H1 (cell line): ENCODE measurements at regions not wholly inside any gene's neighbourhood (a gene's known extent, or its start where the extent isn't known, plus 50 kb on each side); places are given as distances from the start of the nearest gene placed in this dataset.

Source experiments
- BCL11A ChIP-seq, 2 experiments: IDR thresholded peaks; one replicate each; pipeline ENCODE4 v1.6.1; 2011; ENCODE audit warnings: low read depth in 2 of 2, low read length in 2 of 2, mild to moderate bottlenecking in 2 of 2
- HDAC2 ChIP-seq, 2 experiments: fragments of 300-600 bp in 1 of 2; sonication (generic) in 1 of 2; IDR thresholded peaks; 2 replicates each; pipeline ENCODE4 v1.6.1; 2011 to 2012; ENCODE audit warnings: low read depth in 2 of 2, low read length in 2 of 2, mild to moderate bottlenecking in 2 of 2, moderate library complexity in 2 of 2, borderline replicate concordance in 1 of 2, inconsistent platforms in 1 of 2
- KDM4A ChIP-seq: IDR thresholded peaks from one replicate; pipeline ENCODE4 v1.7.1; 2012; ENCODE audit warnings: low read depth, mild to moderate bottlenecking, moderate library complexity, low read length, inconsistent platforms; ENCODE audit not compliant: severe bottlenecking
- MAFK ChIP-seq: IDR thresholded peaks from 2 replicates; pipeline ENCODE4 v1.6.1; 2012; ENCODE audit warnings: low read depth, mild to moderate bottlenecking, improper control_type of control experiment, low read length
- PHF8 ChIP-seq: fragments of 200-600 bp; sonication (generic); conservative IDR thresholded peaks from 2 replicates; pipeline ENCODE4 v1.7.1; 2012; ENCODE audit warnings: low read depth, mild to moderate bottlenecking, inconsistent platforms, low read length, moderate library complexity
- RFX5 ChIP-seq: IDR thresholded peaks from 2 replicates; pipeline ENCODE4 v1.6.1; 2011; ENCODE audit warnings: low read depth, low read length, improper control_type of control experiment, borderline replicate concordance
- RXRA ChIP-seq: IDR thresholded peaks from 2 replicates; pipeline ENCODE4 v1.6.1; 2011; ENCODE audit warnings: low read depth, mild to moderate bottlenecking, low read length, moderate library complexity; ENCODE audit not compliant: insufficient read depth
- SP1 ChIP-seq: IDR thresholded peaks from 2 replicates; pipeline ENCODE4 v1.6.1; 2011; ENCODE audit warnings: low read depth, low read length
- SRF ChIP-seq: IDR thresholded peaks from 2 replicates; pipeline ENCODE4 v1.6.1; 2011; ENCODE audit warnings: mild to moderate bottlenecking, low read depth, low read length, moderate library complexity
- TF ChIP-seq, protein P1 (sequence below): IDR thresholded peaks from 2 replicates; pipeline ENCODE4 v1.6.1; 2012; ENCODE audit warnings: inconsistent platforms

DNA sequence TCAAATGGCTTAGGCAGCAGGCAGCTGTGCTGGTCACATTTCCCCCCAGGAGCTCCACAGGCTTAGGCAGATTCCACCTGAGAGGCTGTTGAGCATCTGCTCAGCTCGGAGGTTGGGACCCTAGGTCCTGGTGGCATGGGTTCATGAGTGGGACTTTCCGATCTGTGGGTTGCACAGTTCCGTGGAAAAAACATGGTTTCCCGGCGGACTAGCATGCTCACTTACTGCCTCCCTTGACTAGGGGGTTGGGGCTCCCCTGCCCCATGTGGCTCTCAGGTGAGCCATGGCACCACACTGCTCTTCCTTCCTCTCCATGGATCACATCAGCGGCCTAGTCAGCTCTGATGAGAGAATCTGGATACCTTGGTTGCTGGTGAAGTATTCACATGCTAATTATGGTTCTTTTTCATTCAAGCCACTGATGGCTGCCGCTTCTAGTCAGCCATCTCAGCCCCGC, 685.1 kb downstream of the METTL15 start (continued):
- TF ChIP-seq, protein P1, sequence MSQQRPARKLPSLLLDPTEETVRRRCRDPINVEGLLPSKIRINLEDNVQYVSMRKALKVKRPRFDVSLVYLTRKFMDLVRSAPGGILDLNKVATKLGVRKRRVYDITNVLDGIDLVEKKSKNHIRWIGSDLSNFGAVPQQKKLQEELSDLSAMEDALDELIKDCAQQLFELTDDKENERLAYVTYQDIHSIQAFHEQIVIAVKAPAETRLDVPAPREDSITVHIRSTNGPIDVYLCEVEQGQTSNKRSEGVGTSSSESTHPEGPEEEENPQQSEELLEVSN: peak; percentile 35; the same call in 1 of the 2 replicates
- TF ChIP-seq SP1 (0 out of 2 replicates have a peak, but pooled peaks have one; percentile 36), BCL11A (IDR thresholded peaks at IDR 0.05; ENCODE audit: low read depth in 2 of 2, low read length in 2 of 2) (no peak), RFX5 (no peak), SRF (0 out of 2 replicates have a peak, but pooled peaks have one; percentile 4), RXRA (no peak), MAFK (no peak), HDAC2 (IDR thresholded peaks at IDR 0.05; ENCODE audit: borderline replicate concordance in 1 of 2, low read depth in 2 of 2, low read length in 2 of 2) (peak in 1 of 2 experiments; percentile 88; a peak in 2 of 4 replicates), PHF8 (0 out of 2 replicates have a peak, but pooled peaks have one; percentile 19), KDM4A (peak; percentile 32)
